Mesothelial cell of epicardium (in vitro differentiated cells): ENCODE measurements at regions not wholly inside any gene's neighbourhood (a gene's known extent, or its start where the extent isn't known, plus 50 kb on each side); places are given as distances from the start of the nearest gene placed in this dataset.
"Not testable (repeated sequence)": the region's sequence is repeated elsewhere in the genome, so short reads cannot be mapped to it uniquely, and the experiment has no call there.

Source experiments
- DNase-seq, 2 experiments: peaks; one replicate each; pipeline ENCODE4 v3.0.0; 2021; ENCODE audit warnings: low spot score in 2 of 2; ENCODE audit not compliant: unreplicated experiment in 2 of 2
- H3K27ac Mint-ChIP-seq: 2 replicates; pipeline ENCODE4 v1.8.0; 2021; ENCODE audit warnings: mixed read lengths
- H3K27me3 Mint-ChIP-seq: 2 replicates; pipeline ENCODE4 v1.8.0; 2021; ENCODE audit warnings: low read depth, mixed read lengths
- H3K36me3 Mint-ChIP-seq: 2 replicates; pipeline ENCODE4 v1.8.0; 2021; ENCODE audit warnings: mixed read lengths
- H3K4me1 Mint-ChIP-seq: 2 replicates; pipeline ENCODE4 v1.8.0; 2021; ENCODE audit warnings: mixed read lengths
- H3K4me3 Mint-ChIP-seq: 2 replicates; pipeline ENCODE4 v1.8.0; 2021; ENCODE audit warnings: mild to moderate bottlenecking, moderate library complexity, mixed read lengths
- H3K9me3 Mint-ChIP-seq: 2 replicates; pipeline ENCODE4 v1.8.0; 2021; ENCODE audit warnings: mixed read lengths
- CTCF ChIP-seq: fragments of 200-600 bp; sonication (generic); IDR thresholded peaks from one replicate; pipeline ENCODE4 v1.5.0; 2021; ENCODE audit warnings: antibody characterized with exemption; ENCODE audit not compliant: unreplicated experiment

GRCh38 chr2:11082880-11083279 lies 72.4 kb upstream of the SLC66A3 start:
- Mint-ChIP-seq H3K9me3 (peaks cover 9% of the 10 kb centered on the region), H3K4me1 (no peaks in the 10 kb centered on the region), H3K27me3 (peaks cover 17% of the 10 kb centered on the region), H3K4me3 (no peak overlapping the region), H3K36me3 (no peaks in the 10 kb centered on the region), H3K27ac (no peak overlapping the region)
- TF ChIP-seq CTCF: no peak
- DNase-seq: no peak

DNA sequence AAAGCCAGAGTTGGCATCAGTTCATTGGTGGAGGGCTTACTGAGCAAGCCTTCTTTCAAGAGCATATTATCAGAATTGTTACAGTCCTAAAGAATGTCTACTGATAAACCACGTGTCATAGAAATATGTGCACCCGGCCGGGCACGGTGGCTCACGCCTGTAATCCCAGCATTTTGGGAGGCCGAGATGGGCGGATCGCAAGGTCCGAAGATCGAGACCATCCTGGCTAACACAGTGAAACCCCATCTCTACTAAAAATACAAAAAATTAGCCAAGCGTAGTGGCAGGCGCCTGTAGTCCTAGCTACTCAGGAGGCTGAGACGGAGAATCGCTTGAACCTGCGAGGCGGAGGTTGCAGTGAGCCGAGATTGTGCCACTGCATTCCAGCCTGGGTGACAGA lies 66.4 kb upstream of the SLC66A3 start:
- peaks cover 22% of the 10 kb centered on the region for H3K27me3 Mint-ChIP-seq
- not testable (repeated sequence) for H3K36me3 Mint-ChIP-seq, H3K4me1 Mint-ChIP-seq, H3K9me3 Mint-ChIP-seq, H3K27ac Mint-ChIP-seq, H3K4me3 Mint-ChIP-seq
- DNase-seq: peak in 1 of 2 experiments; percentile 17

GRCh38 chr2:11090187-11090586 lies 65.1 kb upstream of the SLC66A3 start:
- DNase-seq: no peak
- H3K36me3 Mint-ChIP-seq: no peaks in the 10 kb centered on the region
- H3K27me3 Mint-ChIP-seq: peaks cover 19% of the 10 kb centered on the region
- TF ChIP-seq CTCF: no peak
- H3K4me3 Mint-ChIP-seq: no peak overlapping the region
- H3K9me3 Mint-ChIP-seq: no peaks in the 10 kb centered on the region
- no peaks in the 10 kb centered on the region for H3K4me1 Mint-ChIP-seq
- no peak overlapping the region for H3K27ac Mint-ChIP-seq

- DNase-seq: no peak
- no peak overlapping the region for H3K4me3 Mint-ChIP-seq
- H3K27ac Mint-ChIP-seq: no peak overlapping the region
- no peaks in the 10 kb centered on the region for H3K4me1 Mint-ChIP-seq
- H3K36me3 Mint-ChIP-seq: no peaks in the 10 kb centered on the region
- H3K9me3 Mint-ChIP-seq: no peaks in the 10 kb centered on the region
- peaks cover 16% of the 10 kb centered on the region for H3K27me3 Mint-ChIP-seq
- TF ChIP-seq CTCF: no peak
These were observed 62.4 kb upstream of the SLC66A3 start for GRCh38 chr2:11092701-11093335.

- peaks cover 16% of the 10 kb centered on the region for H3K27me3 Mint-ChIP-seq
These were observed 61.8 kb upstream of the SLC66A3 start for GRCh38 chr2:11093467-11093866.

More at GRCh38 chr2:11093467-11093866, 61.8 kb upstream of the SLC66A3 start:
- Mint-ChIP-seq H3K4me3 (no peak overlapping the region), H3K9me3 (no peaks in the 10 kb centered on the region), H3K36me3 (no peaks in the 10 kb centered on the region), H3K4me1 (no peaks in the 10 kb centered on the region), H3K27ac (no peak overlapping the region)
- TF ChIP-seq CTCF: no peak
- DNase-seq: no peak
